ENCODE measurements at regions not wholly inside any gene's neighbourhood (a gene's known extent, or its start where the extent isn't known, plus 50 kb on each side); places are given as distances from the start of the nearest gene placed in this dataset.
"Not testable (repeated sequence)": the region's sequence is repeated elsewhere in the genome, so short reads cannot be mapped to it uniquely, and the experiment has no call there.

DNA sequence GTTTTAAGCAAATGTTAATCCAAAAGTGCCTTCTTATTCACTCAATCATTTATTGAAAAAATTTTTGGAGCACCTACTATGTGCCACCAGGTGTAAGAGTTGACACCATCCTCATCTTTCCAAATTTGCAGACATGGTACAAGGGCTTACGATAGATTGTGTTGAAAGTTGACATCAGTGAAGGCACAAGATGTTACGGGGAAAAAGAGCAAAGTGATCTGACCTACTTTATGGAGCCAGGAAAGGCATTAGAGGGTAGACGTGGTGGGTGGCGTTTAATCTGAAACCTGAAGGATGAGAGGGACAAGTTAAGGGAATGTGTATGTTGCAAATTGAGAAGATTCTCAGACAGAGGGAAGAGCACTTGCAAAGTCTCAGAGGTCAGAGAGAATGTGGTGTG, 167.8 kb upstream of the HAND2 start:
- no peak for DNase-seq

DNA sequence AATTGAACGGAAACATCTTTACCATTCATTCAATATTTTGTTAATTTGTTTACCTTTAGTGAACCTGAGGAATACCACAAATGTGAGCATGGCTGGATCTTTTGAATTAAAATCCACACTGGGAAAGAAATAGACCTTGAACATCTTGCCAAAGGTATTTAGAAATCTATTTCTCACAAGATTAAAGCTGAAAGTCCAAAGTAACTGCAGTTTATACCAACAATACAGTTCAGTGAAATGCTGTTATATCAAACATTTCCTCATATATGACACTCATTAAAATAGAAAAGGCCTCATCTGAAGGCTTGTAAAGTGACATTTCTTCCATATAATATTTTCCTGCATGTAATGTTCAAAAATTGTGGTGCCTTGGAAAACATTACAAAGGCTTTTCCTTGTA, 166.5 kb upstream of the HAND2 start:
- DNase-seq: no peak

DNA sequence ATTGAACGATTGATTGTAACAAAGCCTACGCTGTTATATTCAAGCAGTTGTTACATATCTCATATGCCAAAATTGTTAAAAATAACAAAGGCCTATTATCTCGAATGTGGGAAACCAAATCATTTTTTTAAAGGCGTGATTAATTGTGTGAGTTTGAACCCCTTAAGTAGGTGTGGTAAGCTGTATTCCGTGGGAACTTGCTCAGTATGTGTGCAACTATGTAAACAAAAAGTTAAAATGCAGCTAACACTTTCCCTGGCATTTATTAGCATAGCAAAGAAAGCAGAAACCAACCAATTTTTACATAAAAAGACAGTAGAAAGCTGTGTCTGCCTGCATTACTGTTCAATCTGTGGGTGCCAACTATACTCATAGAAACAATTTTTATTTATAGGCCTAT, 166.0 kb upstream of the HAND2 start:
- no peak for DNase-seq

GRCh38 chr4:173685831-173686210, 155.8 kb upstream of the HAND2 start:
- no peak for DNase-seq

DNA sequence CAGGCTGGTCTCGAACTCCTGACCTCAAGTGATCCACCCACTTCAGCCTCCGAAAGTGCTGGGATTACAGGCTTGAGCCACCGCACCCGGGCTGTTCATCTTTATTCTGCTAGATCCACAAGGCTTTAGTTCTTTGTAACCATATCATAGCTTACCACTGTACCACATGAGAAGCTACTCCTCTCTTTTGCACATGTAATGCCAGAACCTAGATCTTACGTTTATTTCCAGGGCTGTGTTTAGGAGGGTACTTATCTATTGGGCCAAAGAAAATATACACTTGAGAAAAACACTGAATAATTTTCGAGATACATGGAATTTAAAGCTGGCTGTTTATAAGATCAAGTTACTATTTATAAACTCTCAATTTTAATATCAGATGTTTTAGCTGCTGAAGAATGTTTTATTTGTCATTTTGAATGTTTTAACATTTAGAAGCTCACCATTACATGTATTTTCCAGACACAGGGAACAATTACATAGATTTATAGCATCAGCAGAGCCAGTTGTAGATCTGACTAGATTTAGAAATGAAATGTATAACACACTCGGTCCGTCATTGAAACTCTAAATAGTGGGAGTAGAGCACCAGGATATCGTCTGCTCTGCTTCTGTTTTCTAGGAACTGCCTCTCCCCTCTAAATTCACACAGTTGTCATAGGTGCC, 155.3 kb upstream of the HAND2 start:
- no peak for DNase-seq

- no peak for DNase-seq
Measured at GRCh38 chr4:173684223-173684622, 154.2 kb upstream of the HAND2 start.

GRCh38 chr4:173682609-173683008, 152.6 kb upstream of the HAND2 start:
- no peak for DNase-seq

DNA sequence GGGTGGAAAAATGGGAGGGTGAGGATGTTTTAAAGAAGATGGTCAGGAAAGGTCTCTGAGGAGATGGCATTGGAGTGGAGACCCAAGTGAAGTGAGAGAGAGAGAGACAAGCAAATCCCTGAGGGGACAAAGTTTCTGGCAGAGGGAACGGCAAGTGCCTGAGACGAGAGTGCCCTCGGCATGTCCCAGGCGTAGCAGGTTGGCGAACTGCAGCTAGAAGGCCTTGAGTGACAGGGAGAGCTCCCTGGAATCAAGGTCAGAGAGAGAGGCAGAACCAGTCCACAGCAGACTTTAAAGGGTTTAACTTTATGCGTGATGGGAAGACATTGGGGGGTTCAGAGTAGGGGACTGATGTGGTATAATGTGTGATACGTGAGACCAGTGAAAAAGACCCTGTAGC, 150.2 kb upstream of the HAND2 start:
- no peak for DNase-seq

- DNase-seq: no peak
Measured at GRCh38 chr4:173675446-173675845, 145.4 kb upstream of the HAND2 start.

DNA sequence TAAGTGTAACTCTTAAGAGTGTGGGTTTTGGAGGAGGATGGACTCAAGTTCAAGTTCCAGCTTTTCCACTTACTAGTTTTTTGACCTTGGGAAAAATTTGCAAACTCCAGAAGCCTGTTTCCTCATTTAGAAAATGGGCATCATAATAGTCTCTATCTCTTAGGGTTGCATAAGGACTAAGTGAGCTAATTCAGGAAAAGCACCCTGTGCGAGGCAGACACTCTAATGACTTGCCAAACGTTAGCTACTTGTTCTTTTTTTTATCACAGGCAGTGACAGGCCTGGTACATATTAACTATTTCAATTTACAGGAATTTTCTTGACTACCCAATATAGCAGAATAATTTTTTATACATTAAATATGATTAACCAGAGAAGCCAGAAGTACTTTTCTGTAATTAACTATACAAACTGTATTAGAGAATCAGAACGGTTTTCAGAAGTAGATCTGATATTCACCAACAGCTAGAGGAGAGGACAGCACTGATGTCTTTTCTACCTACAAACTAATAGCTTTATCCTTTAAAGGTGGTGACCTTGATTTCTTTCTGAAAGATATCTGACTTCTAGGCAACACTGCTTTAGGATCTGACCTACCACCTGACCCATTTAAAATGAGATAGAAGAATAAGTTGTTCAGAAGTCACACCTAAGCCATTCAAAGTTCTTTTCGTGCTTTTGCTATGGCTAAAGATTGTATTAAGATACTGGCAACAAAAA, 139.6 kb upstream of the HAND2 start:
- no peak for DNase-seq

- DNase-seq: no peak
Measured at GRCh38 chr4:173661001-173661400, 131.0 kb upstream of the HAND2 start.

DNA sequence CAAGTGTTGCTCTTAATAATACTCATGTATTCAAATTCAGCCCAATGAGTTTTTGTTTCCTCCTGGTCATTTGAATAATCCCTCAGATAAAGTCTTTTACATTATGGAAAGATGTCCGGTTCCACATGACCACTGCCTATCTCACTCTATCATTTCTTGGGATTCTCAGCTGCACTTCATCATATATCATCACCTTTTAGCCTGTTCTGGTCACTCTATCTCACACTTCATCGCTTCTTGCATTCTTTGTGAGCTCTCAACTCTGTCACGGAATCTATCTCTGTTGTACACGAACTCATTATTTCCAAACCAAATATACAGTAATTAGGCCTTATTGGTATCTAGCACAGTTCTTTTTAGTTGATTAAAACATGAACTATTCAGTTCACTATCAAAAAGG, 126.9 kb upstream of the HAND2 start:
- no peak for DNase-seq

DNA sequence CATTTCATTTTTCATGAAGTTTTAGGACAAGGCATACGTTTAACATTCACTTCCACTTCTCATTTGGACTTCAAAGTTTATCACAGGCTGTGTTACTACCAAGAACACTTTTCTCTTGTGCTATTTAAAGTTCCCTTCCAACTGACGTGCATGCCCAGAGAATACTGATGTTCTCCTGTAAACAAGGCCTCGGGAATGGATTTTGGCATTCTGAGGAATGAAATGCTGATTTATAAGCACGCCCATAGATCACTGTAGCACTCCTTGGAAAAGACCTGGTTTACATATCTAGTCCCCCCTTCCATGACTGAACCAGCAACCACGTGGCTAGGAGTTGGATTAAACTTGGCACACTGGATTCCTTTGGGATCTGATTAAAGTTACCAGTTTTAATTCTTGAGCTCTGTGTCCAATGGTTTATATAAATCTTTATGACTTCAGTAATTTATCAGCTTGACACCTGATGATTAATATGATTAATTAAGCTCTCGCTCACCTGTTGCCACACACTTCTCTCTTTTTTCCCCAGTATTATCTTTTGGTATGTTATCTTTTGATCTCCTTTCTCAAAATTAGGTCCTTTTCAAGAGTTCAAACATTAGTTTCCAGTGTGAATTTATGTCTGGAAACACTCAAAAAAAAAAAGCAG, 122.4 kb upstream of the HAND2 start:
- DNase-seq: no peak

- DNase-seq: no peak
Measured at GRCh38 chr4:173651651-173652282, 121.7 kb upstream of the HAND2 start.

GRCh38 chr4:173647902-173648301, 117.9 kb upstream of the HAND2 start:
- DNase-seq: no peak

DNA sequence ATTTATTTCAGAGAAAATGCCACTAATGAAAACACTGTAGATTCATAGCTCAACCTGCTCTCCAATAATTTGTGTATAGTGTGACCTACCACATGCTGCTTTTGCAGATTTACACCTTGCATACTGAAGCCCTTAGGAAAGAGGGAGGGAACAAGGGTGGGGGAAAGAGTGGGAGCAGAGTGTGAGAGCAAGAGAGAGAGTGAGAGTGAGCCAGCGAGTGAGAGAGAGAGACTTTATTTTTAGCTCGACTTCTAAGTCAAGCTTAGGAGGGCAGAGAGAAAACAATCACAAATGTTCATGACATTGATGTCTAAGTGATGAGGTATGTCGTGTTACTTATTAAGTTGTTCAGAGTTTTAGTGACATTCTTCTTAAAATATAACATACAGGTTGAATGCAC, 112.5 kb upstream of the HAND2 start:
- DNase-seq: no peak

- no peak for DNase-seq
Measured at GRCh38 chr4:173635395-173635794, 105.4 kb upstream of the HAND2 start.

- DNase-seq: no peak
Measured at GRCh38 chr4:173626277-173626676, 96.2 kb upstream of the HAND2 start.

DNA sequence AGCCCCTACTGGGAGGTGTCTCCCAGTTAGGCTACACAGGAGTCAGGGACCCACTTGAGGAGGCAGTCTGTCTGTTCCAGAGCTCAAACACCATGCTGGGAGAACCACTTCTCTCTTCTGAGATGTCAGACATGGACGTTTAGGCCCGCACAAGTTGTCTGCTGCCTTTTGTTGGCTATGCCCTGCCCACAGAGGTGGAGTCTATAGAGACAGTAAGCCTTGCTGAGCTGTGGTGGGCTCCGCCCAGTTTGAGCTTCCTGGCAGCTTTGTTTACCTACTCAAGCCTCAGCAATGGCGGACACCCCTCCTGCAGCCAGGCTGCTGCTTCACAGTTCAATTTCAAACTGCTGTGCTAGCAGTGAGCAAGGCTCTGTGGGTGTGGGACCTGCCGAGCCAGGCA, 88.6 kb upstream of the HAND2 start:
- not testable (repeated sequence) for DNase-seq

- DNase-seq: no peak
Measured at GRCh38 chr4:173609158-173609557, 79.1 kb upstream of the HAND2 start.

- not testable (repeated sequence) for DNase-seq
Measured at GRCh38 chr4:173608632-173609031, 78.6 kb upstream of the HAND2 start.

DNA sequence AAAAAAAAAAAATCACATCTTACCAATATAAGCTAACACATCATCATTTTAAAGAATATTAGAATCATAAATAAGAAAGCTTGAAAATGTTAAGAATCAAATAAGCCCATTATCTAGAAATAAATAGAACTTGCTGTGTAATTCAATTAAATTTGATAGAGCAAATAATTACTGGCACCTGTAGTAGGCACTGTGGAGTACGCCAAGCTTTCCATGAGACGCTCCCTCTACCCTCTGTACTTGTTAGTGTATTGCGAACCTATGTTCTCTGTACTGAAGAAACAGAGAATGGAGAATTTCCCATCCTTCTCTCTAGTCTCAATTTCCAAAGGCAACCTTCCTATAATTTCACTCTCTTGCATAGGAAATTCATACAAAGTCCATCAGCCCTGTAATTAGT, 61.7 kb upstream of the HAND2 start:
- DNase-seq: no peak

- no peak for DNase-seq
Measured at GRCh38 chr4:173590697-173591096, 60.7 kb upstream of the HAND2 start.

Measured in right kidney (tissue), 1 donor.